IMR-90 (cell line): ENCODE measurements at regions not wholly inside any gene's neighbourhood (a gene's known extent, or its start where the extent isn't known, plus 50 kb on each side); places are given as distances from the start of the nearest gene placed in this dataset.
A peak's percentile ranks its signal among the peaks of the same experiment; 100 is the strongest.

Experiments
- ATAC-seq: fragments of 200-7000 bp; cut with Tn5 transposase; 2 replicates; pipeline ENCODE4 v1.9.1; 2020; ENCODE audit warnings: low read depth, mild to moderate bottlenecking, moderate library complexity
- BruUV-seq: library from RNA; stranded (reverse); fragments of 400-500 nt; replicated peaks from 2 replicates; lab custom pipeline; 2021; lab: Mats Ljungman, UMichigan
- CTCF ChIA-PET: fragments of 300-600 bp; formaldehyde crosslinking; extraction: SDS; loops from one replicate; lab custom pipeline; 2021; ENCODE audit warnings: antibody characterized with exemption; lab: Yijun Ruan, JAX
- POLR2A ChIA-PET: fragments of 300-600 bp; sonication (Branson Sonifier 250); formaldehyde crosslinking; loops from one replicate; lab custom pipeline; 2022; ENCODE audit warnings: antibody characterized with exemption; ENCODE audit not compliant: unreplicated experiment; lab: Charles Lee
- DNase-seq: peaks from one replicate; pipeline ENCODE4 v3.0.0; 2013
- H2AFZ ChIP-seq: replicated peaks from 2 replicates; pipeline ENCODE3; 2013; ENCODE audit warnings: low read length, mild to moderate bottlenecking; ENCODE audit not compliant: poor library complexity
- H2AK5ac ChIP-seq: 2 replicates; pipeline ENCODE4 v1.6.1; 2013; ENCODE audit warnings: low read depth, low read length, inconsistent platforms
- H2AK9ac ChIP-seq: replicated peaks from 2 replicates; pipeline ENCODE3; 2013; ENCODE audit warnings: mild to moderate bottlenecking, low read depth, low read length, moderate library complexity; ENCODE audit not compliant: poor library complexity
- H2BK120ac ChIP-seq: 2 replicates; pipeline ENCODE4 v1.6.1; 2013; ENCODE audit warnings: low read depth, low read length, inconsistent platforms
- H2BK15ac ChIP-seq: 3 replicates; pipeline ENCODE4 v1.6.1; 2013; ENCODE audit warnings: low read depth, low read length, inconsistent platforms
- H2BK20ac ChIP-seq: 2 replicates; pipeline ENCODE4 v1.6.1; 2013; ENCODE audit warnings: low read depth, mild to moderate bottlenecking, inconsistent platforms, low read length, moderate library complexity
- H2BK5ac ChIP-seq: 2 replicates; pipeline ENCODE4 v1.6.1; 2013; ENCODE audit warnings: mild to moderate bottlenecking, low read depth, low read length, inconsistent platforms; ENCODE audit not compliant: poor library complexity, severe bottlenecking
- H3K14ac ChIP-seq: replicated peaks from 2 replicates; pipeline ENCODE4 v1.6.1; 2013; ENCODE audit warnings: low read depth, low read length, inconsistent platforms
- H3K18ac ChIP-seq: 2 replicates; pipeline ENCODE4 v1.6.1; 2013; ENCODE audit warnings: low read depth, low read length, control low read depth
- H3K23ac ChIP-seq: 2 replicates; pipeline ENCODE4 v1.6.1; 2013; ENCODE audit warnings: low read depth, low read length, inconsistent platforms
- H3K27ac ChIP-seq: 2 replicates; pipeline ENCODE4 v1.5.1; 2013; ENCODE audit warnings: mild to moderate bottlenecking, control low read depth, low read length; ENCODE audit not compliant: insufficient read depth
- H3K27me3 ChIP-seq: 2 replicates; pipeline ENCODE4 v1.6.1; 2013; ENCODE audit warnings: low read length; ENCODE audit not compliant: control insufficient read depth, insufficient read depth
- H3K36me3 ChIP-seq: 2 replicates; pipeline ENCODE4 v1.6.1; 2013; ENCODE audit warnings: low read length, mixed read lengths; ENCODE audit not compliant: control insufficient read depth, insufficient read depth
- H3K4ac ChIP-seq: 2 replicates; pipeline ENCODE4 v1.6.1; 2013; ENCODE audit warnings: low read depth, low read length, inconsistent platforms
- H3K4me1 ChIP-seq: 2 replicates; pipeline ENCODE4 v1.6.1; 2013; ENCODE audit warnings: low read length, mixed read lengths; ENCODE audit not compliant: control insufficient read depth, insufficient read depth
- H3K4me2 ChIP-seq: 2 replicates; pipeline ENCODE4 v1.6.1; 2013; ENCODE audit warnings: low read depth, mild to moderate bottlenecking, control low read depth, low read length, moderate library complexity
- H3K4me3 ChIP-seq: 2 replicates; pipeline ENCODE4 v1.5.1; 2013; ENCODE audit warnings: low read depth, mild to moderate bottlenecking, control low read depth, low read length, moderate library complexity; ENCODE audit not compliant: insufficient read depth
- H3K56ac ChIP-seq: 2 replicates; pipeline ENCODE4 v1.6.1; 2013; ENCODE audit warnings: low read length, inconsistent platforms; ENCODE audit not compliant: insufficient read depth; ENCODE audit errors: extremely low read depth
- H3K79me1 ChIP-seq, 2 experiments: 2 replicates each; pipeline ENCODE4 v1.6.1; 2013; ENCODE audit warnings: low read length in 2 of 2, inconsistent platforms in 1 of 2, low read depth in 1 of 2
- H3K9ac ChIP-seq: 2 replicates; pipeline ENCODE4 v1.6.1; 2013; ENCODE audit warnings: low read depth, low read length, control low read depth
- H3K9me1 ChIP-seq: 2 replicates; pipeline ENCODE4 v1.6.1; 2013; ENCODE audit warnings: low read length, inconsistent platforms; ENCODE audit not compliant: insufficient read depth
- H3K9me3 ChIP-seq: 2 replicates; pipeline ENCODE4 v1.6.1; 2013; ENCODE audit warnings: low read length; ENCODE audit not compliant: control insufficient read depth, insufficient read depth
- H4K20me1 ChIP-seq: 2 replicates; pipeline ENCODE4 v1.6.1; 2013; ENCODE audit warnings: low read length, inconsistent platforms; ENCODE audit not compliant: insufficient read depth
- H4K5ac ChIP-seq: 2 replicates; pipeline ENCODE4 v1.6.1; 2013; ENCODE audit warnings: mild to moderate bottlenecking, low read depth, low read length, control low read depth
- H4K8ac ChIP-seq, 2 experiments: 2 replicates each; pipeline ENCODE4 v1.6.1; 2013; ENCODE audit warnings: low read depth in 2 of 2, low read length in 2 of 2, control low read depth in 1 of 2, inconsistent platforms in 1 of 2
- H4K91ac ChIP-seq: 2 replicates; pipeline ENCODE4 v1.6.1; 2013; ENCODE audit warnings: low read depth, low read length, inconsistent platforms; ENCODE audit not compliant: insufficient read depth
- BHLHE40 ChIP-seq: fragments of 150-350 bp; IDR thresholded peaks from 2 replicates; pipeline ENCODE4 v1.6.1; 2016; ENCODE audit warnings: mild to moderate bottlenecking, low read depth, low read length
- CEBPB ChIP-seq: IDR thresholded peaks from 2 replicates; pipeline ENCODE4 v1.6.1; 2012; ENCODE audit warnings: low read depth, low read length, improper control_type of control experiment
- CHD1 ChIP-seq: IDR thresholded peaks from 2 replicates; pipeline ENCODE4 v1.6.1; 2012; ENCODE audit warnings: low read depth, low read length, improper control_type of control experiment
- CTCF ChIP-seq: conservative IDR thresholded peaks from 2 replicates; pipeline ENCODE4 v1.5.1; 2012; ENCODE audit warnings: mild to moderate bottlenecking, low read depth, low read length, improper control_type of control experiment
- FOS ChIP-seq: fragments of 150-350 bp; IDR thresholded peaks from 2 replicates; pipeline ENCODE4 v1.6.1; 2016; ENCODE audit warnings: low read depth, low read length
- MAZ ChIP-seq: IDR thresholded peaks from 2 replicates; pipeline ENCODE4 v1.6.1; 2012; ENCODE audit warnings: low read depth, mild to moderate bottlenecking, low read length, improper control_type of control experiment, moderate library complexity, borderline replicate concordance
- MXI1 ChIP-seq: IDR thresholded peaks from 2 replicates; pipeline ENCODE4 v1.6.1; 2012; ENCODE audit warnings: low read depth, mild to moderate bottlenecking, low read length, moderate library complexity, borderline replicate concordance
- NFE2L2 ChIP-seq: fragments of 150-350 bp; IDR thresholded peaks from 2 replicates; pipeline ENCODE4 v1.6.1; 2016; ENCODE audit warnings: low read depth, mild to moderate bottlenecking, low read length
- POLR2A ChIP-seq: IDR thresholded peaks from 2 replicates; pipeline ENCODE4 v1.6.1; 2012; ENCODE audit warnings: mild to moderate bottlenecking, low read depth, low read length
- RAD21 ChIP-seq: IDR thresholded peaks from 2 replicates; pipeline ENCODE4 v1.6.1; 2012; ENCODE audit warnings: low read length, improper control_type of control experiment
- RFX5 ChIP-seq: IDR thresholded peaks from 2 replicates; pipeline ENCODE4 v1.8.0; 2012; ENCODE audit warnings: low read depth, mild to moderate bottlenecking, low read length, moderate library complexity
- SMC3 ChIP-seq: fragments of 150-350 bp; IDR thresholded peaks from 2 replicates; pipeline ENCODE4 v1.6.1; 2016; ENCODE audit warnings: low read depth, mild to moderate bottlenecking, antibody characterized with exemption, low read length, moderate library complexity
- WGBS, 2 experiments: methylation state at CpG; one replicate each; pipeline versions ENCODE4 v1.1.5 to v1.1.7; 2013; ENCODE audit warnings: missing lambda C conversion rate in 2 of 2; ENCODE audit not compliant: insufficient read length in 1 of 2; ENCODE audit errors: extremely low coverage in 2 of 2; 5-methylcytosine and 5-hydroxymethylcytosine counted together
- dilution Hi-C: fragments of 300-500 bp; cut with HindIII; formaldehyde crosslinking; loops from one replicate; pipeline ENCODE4 v1.14.3; 2018; ENCODE audit warnings: low sequenced_read_pairs; ENCODE audit not compliant: unreplicated experiment
- in situ Hi-C: fragments of 300-500 bp; cut with MboI; formaldehyde crosslinking; loops from 3 replicates; pipeline ENCODE4 v1.14.3; 2019; ENCODE audit warnings: low sequenced_read_pairs, inconsistent platforms, mixed read lengths
- intact Hi-C: fragments of 100-400 bp; cut with micrococcal nuclease; formaldehyde crosslinking; loops from 2 replicates; pipeline ENCODE4 v1.10.0; 2022
- TF ChIP-seq, protein P1 (sequence below): fragments of 150-350 bp; IDR thresholded peaks from 2 replicates; pipeline ENCODE4 v1.6.1; 2017; ENCODE audit warnings: mild to moderate bottlenecking, antibody characterized with exemption, low read length, low read depth

- TF ChIP-seq CEBPB, result peak; percentile 69
Observed at GRCh38 chr4:77220828-77221613, 64.0 kb downstream of the CCNG2 start (continued).

GRCh38 chr4:77225022-77225421 lies 68.0 kb downstream of the CCNG2 start:
- dilution Hi-C loops (no loop called here), in situ Hi-C loops (no loop called here), intact Hi-C loops (no loop called here)
- Histone ChIP-seq H3K4me1 (no peaks in the 10 kb centered on the region), H2AK5ac (no peak overlapping the region), H2BK5ac (no peak overlapping the region), H3K9me1 (no peaks in the 10 kb centered on the region), H3K4me2 (no peak overlapping the region), H3K4ac (no peak overlapping the region), H3K36me3 (no peaks in the 10 kb centered on the region), H2BK20ac (no peak overlapping the region), H3K4me3 (no peak overlapping the region), H3K27me3 (peaks cover 23% of the 10 kb centered on the region), H4K20me1 (no peaks in the 10 kb centered on the region), H2BK15ac (no peak overlapping the region), H4K5ac (no peak overlapping the region), H3K79me1 (no peaks in the 10 kb centered on the region), H3K9me3 (peaks cover 11% of the 10 kb centered on the region), H2AK9ac (no peak overlapping the region), H3K9ac (no peak overlapping the region), H2AFZ (no peak overlapping the region), H3K14ac (no peak overlapping the region), H4K91ac (no peak overlapping the region), H4K8ac (no peak overlapping the region), H3K56ac (no peak overlapping the region), H3K18ac (no peak overlapping the region), H3K23ac (no peak overlapping the region), H3K27ac (no peak overlapping the region), H2BK120ac (no peak overlapping the region)
- TF ChIP-seq, protein P1, sequence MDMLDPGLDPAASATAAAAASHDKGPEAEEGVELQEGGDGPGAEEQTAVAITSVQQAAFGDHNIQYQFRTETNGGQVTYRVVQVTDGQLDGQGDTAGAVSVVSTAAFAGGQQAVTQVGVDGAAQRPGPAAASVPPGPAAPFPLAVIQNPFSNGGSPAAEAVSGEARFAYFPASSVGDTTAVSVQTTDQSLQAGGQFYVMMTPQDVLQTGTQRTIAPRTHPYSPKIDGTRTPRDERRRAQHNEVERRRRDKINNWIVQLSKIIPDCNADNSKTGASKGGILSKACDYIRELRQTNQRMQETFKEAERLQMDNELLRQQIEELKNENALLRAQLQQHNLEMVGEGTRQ, result no peak
- TF ChIP-seq RFX5 (no peak), NFE2L2 (no peak), CTCF (no peak), SMC3 (no peak), RAD21 (no peak), BHLHE40 (no peak), CHD1 (no peak), MAZ (no peak), MXI1 (no peak), FOS (no peak), POLR2A (no peak)
- DNase-seq, result no peak
- ATAC-seq, result no peak
- POLR2A ChIA-PET, result no interaction called here
- BruUV-seq, result no TSS peak
- no CpG with 5 or more reads among the region's 2 CpGs for WGBS, 2 experiments
- CTCF ChIA-PET, result no interaction called here
